NCI-H82 (cell line): ENCODE measurements at regions not wholly inside any gene's neighbourhood (a gene's known extent, or its start where the extent isn't known, plus 50 kb on each side); places are given as distances from the start of the nearest gene placed in this dataset.
"Not testable (repeated sequence)": the region's sequence is repeated elsewhere in the genome, so short reads cannot be mapped to it uniquely, and the experiment has no call there.

ENCODE experiments used
- DNase-seq: peaks from one replicate; lab custom pipeline; 2025; lab: John Stamatoyannopoulos, UW

DNA sequence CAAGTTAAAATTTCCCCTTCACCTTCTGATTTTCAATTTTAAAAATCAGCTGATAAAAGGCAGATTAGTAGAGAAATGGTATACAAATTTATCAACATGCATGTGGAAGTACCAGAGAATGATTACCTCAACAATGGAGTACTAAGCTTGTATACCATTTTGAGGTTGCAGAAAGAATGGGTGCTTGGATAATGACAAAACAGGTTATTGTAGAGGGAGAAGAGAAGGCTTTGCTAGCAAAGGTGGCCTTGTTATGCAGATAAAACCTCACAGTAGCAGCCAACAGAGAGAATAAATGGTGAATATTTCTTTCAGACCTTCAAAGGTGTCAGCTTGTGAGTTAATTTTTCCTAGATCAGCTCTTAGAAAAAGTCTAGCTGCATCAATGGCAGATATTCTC lies 1174.9 kb upstream of the ADGRL4 start:
- DNase-seq, result no peak

DNA sequence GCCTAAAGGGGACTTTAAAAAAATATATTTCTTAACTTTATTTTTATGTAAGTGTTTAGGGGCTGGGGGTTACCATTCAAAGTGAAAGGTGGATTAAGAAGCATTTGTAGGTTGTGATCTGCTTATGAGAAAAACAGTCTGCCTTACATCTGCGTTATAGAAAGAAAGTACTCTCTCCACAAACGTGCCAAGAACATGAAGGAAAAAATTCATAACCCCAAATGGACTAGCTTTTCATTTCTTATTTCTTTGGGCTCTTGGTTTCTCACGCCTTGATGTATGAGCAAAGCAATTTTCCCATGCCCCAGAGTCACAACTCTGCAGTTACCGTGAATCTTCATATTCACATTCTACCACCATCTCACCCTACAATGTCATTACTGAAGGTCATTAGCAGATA lies 1165.1 kb upstream of the ADGRL4 start:
- peak; percentile 11 for DNase-seq

DNA sequence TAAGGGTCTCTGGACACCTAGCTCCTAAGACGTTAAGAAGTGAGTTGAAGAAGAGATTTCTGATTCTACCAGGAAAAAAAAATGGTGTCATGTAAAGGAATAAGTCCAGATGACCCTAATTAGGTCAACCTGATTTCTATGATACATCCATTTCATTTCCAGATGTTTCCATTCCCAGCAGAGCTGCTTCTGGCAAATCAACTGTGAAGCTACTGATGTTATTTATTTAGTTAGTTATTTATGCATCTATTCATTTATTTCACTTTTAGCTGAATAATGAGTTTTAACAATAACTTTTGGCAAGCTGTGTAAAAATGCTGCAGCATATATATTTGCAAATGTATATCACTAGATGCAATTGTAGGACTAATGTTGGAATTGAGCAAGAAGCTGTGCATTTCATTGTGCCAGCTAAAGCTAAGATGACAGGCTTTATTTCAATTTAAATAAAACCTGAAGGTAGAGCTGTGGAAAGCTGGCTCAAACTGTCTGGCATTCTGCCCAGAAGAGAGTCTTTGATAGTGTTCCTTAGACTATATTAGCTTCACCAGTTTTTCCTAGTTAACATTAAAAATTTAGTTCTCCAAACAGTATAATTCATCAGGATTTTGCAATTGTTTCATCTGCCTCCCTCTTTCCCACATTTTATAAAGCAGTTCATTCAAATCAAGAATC lies 1164.4 kb upstream of the ADGRL4 start:
- DNase-seq, result peak; percentile 73

DNA sequence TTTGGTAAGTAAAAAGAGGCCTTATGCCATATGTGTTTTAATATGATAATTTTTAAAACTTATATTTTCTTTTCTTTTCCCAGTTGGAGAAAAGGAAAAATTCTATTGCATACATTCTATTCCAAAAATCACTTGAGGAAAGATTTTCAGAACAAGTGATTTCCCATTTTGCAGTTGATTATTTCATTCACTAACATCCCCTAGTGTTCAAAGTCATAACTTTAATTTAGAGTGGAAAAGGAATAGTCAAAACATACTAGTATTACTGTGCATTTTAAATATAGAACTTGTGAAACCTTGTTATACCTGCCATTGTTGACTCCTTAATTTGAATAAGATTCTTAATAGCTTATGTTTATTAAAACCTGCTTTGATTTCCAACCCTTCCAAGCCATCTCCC lies 1157.6 kb upstream of the ADGRL4 start:
- DNase-seq, result no peak

DNA sequence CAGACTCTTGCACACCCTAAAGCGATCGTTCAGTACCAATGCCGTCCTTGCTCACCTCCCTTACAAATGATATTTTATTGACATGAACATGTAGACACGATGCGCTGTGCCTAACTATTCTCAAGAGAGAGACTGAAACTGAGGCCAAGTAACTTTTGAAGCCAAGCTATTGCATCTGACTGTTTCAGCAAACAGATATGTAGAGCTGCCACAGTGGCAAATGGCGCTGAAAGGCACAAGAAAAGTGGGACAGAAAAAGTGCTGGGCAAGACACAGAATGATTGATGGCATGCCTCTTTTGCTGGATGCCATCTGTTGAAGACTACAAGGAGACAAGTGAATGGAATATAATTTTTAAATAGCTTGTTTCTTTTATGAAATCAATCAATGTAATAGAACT lies 1157.2 kb upstream of the ADGRL4 start:
- DNase-seq, result no peak

DNA sequence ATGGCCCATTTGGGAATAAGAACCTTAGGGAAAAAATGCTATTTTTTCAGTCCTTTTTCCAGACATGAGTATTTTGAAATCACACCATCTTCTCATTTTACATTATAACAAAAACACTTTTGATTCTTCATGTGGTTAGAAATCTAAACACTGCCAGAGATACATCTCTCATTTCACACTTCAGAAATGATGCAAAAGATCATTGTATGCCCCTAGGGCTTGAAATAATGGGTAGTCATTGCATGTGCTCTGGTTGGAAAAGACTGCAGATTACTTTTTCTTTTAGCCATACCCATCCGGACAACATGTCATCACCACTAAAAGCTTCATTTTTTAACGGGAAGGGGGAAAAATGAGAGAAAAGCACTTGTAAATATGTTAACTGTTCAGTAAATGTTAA lies 1152.2 kb upstream of the ADGRL4 start:
- no peak for DNase-seq

DNA sequence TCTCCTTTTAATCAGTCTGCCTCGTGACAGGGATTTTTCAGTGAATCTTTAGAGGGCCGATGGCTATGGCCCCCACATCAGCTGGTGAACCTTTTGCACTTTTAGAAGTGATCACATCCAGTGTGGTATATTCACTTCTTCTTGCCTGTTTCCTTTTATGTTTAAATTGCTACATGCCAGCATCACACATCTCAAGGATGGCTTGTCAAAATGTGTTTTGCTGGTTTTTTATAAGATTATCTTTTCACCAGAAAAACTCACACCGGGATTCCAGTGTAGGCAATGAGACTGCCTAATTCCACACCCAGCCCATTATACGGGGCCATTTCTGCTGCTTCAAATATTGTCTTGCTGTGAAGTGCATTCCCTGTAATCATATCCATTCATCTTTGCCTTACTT lies 1151.7 kb upstream of the ADGRL4 start:
- no peak for DNase-seq

DNA sequence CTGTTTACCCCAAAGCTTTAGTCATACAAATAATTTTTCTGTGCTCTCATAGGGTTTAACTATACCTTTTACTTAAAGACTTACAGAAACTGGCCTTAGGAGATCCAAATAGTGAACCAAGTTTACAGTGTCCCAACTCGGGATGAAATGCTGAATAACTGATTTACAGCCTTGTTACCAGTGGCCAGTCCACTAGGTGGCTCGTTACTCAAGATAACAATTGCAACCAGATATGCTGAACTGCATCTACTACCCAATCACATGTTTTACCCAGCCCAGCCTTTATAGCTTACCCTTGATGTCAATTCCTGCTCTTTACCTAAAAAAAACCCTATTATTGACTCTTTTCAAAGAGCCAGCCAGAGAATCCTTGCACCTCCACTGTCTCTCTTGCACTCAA lies 1148.8 kb upstream of the ADGRL4 start:
- DNase-seq, result peak; percentile 32

DNA sequence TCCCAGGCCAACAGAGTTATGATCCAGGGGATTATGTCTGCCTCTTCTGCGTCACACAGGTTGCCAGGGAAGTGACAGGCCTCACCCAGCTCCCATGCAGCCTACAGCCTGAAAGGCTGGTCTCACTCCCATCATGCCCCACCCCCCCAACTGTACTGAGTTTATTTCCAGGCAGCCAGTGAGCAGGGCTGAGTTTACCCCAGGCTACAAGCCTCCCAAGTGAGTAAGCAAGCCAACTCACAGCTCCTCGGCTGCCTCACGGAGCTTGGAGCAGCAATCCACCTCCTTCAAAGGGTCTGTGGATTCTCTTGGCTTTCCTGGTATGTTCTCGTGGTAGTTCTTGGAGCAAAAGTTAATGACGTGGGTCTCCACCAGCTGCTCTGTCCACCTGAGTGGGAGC lies 1147.6 kb upstream of the ADGRL4 start:
- no peak for DNase-seq

DNA sequence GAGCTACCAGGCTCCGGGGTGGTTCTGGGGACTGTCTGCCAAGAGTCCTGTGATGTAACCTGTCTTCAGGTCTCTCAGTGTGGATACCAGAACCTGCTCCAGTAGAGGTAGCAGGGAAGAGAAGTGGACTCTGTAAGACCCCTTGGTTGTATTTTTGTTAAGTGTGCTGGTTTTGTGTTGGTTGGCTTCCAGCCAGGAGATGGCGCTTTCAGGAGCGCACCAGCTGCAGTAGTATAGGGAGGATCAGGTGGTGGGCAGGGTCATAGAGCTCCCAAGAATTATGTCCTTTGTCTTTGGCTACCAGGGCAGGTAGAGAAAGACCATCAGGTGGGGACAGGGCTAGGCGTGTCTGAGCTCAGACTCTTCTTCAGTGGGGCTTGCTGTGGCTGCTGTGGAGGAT lies 1147.2 kb upstream of the ADGRL4 start:
- DNase-seq, result no peak

DNA sequence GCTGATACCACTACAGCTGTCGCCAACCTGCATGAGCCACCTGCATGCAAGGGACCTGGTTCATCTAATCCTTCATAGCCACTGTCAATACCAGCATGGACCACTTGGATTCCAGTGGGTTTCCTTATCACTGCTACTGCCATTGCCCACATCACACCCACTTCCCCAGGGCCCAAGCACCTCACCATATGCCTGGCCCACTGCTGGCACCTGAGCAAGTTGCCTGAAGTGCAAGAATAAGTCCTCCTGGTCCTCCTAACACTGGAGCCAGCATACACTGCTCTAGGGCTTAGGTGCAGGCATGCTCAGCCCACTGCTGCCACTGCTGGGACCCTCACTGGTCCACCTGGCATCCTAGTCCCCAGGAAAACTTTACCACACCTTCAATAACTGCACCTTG lies 1136.8 kb upstream of the ADGRL4 start:
- no peak for DNase-seq

DNA sequence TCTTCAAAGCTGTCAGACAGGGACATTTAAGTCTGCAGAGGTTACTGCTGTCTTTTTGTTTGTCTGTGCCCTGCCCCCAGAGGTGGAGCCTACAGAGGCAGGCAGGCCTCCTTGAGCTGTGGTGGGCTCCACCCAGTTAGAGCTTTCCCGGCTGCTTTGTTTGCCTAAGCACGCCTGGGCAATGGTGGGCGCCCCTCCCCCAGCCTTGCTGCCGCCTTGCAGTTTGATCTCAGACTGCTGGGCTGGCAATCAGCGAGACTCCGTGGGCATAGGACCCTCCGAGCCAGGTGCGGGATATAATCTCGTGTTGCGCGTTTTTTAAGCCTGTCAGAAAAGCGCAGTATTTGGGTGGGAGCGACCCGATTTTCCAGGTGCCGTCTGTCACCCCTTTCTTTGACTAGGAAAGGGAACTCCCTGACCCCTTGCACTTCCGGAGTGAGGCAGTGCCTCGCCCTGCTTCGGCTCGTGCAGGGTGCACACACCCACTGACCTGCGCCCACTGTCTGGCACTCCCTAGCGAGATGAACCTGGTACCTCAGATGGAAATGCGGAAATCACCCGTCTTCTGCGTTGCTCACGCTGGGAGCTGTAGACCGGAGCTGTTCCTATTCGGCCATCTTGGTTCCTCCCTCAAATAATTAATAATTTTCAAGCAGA lies 1131.5 kb upstream of the ADGRL4 start:
- DNase-seq, result not testable (repeated sequence)

DNA sequence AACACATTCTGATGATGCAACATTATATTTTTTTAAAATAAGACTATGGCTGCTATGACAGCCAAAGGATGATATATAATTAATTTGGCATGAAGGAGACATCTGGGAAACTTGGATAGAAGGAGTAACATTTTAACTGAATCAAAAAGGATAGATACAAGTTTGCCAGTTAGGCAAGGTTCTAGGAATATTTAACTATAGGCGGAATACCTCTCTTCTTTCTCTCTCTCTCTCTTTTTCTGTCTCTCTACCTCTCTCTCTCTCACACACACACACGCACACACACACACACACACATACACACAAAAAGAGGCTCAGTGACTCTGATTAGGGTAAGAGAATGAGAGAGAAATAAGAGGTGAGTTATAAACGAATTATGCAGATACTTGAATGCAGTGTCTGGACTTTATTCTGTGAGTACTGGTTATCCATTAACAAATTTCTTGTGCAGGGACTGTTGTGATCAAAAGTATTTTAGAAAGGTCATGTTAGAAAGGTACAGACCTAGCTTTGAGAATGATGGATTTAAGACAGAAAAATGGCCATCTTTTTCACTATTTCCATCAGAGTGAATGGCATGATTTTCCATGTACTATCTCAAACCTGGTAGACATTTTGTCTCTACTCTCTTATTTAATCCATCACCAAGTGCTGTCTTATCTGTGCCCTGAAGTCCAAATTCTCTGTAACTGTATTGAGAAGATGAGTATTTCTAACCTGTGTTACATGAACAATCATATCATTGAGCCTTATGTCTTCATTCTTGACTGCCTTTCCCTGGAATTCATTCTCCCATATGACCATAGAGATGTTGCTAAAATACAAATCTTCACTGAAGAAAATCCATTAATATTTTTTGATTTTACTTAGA lies 1106.9 kb upstream of the ADGRL4 start:
- no peak for DNase-seq

DNA sequence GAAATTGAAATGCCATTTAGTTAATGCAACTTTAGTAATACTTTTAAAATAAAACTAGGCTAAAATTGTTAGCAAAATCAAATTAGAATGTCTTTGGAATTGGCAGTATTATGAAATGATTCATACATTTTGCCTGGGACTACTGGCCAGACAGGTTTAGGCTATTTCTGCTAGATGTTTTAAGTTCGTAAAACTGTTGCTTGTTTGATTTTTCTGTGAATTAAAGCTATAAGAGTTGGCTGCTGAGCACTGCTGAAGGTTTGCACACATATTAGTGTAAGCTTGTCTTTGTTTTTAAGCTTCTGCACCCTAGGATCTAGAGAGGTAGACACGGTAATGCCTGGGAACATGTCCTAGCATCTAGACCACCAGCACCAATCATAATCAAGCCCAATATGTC lies 1094.6 kb upstream of the ADGRL4 start:
- no peak for DNase-seq

DNA sequence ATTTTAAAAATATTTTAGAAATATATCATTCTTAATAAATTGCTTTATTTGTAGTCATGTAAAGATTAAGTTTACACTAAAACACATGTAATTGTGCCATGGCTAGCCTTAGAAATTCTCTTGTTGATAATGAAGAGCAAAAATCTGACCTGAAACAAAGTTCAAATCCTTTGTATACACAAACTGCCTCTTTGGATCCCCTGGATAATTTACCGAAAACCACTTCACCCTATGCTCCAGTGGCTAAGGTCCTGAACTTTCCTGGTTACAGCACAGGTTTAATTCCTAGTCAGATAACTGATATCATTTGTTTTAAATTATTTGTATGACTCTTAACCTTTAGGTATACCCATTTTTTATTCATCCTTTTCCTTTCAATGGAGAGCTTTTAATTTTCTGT lies 1093.2 kb upstream of the ADGRL4 start:
- no peak for DNase-seq

DNA sequence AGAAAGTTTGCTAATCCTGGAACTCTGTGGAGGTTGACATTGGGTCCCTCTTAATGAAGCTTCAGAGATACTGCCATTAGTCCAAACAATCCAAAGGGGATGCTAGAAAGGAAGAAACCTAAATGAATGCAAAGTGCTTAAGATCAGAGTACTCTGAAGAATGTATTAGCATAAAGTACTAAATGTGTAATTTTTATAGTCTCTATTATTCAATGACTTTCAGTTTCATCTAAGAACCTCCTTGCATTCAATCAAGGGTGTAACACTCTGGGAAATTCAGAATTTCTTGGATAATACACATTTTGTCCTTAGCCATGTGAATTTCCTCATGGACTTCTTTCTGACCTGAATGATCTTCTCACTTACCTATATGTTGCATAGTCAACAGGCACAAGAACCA lies 1078.5 kb upstream of the ADGRL4 start:
- DNase-seq, result no peak

DNA sequence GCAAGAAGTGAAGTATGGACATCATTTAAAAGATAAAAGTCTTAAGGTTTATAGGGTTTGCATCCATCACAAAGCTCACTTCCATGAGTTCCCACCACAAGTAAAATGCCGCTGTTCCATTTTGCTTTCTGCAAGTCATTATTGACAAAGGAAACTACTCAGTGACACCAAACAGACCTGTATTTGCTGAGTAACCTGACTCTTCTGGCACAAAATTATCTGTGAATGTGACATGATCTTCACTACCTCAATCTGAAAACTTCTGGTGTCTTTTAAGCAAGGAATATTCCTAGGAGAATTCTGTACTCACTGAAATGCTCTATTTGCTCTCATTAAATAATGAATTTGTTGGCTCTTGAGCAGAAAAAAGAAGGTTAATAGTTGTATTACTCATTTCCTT lies 1077.4 kb upstream of the ADGRL4 start:
- no peak for DNase-seq

DNA sequence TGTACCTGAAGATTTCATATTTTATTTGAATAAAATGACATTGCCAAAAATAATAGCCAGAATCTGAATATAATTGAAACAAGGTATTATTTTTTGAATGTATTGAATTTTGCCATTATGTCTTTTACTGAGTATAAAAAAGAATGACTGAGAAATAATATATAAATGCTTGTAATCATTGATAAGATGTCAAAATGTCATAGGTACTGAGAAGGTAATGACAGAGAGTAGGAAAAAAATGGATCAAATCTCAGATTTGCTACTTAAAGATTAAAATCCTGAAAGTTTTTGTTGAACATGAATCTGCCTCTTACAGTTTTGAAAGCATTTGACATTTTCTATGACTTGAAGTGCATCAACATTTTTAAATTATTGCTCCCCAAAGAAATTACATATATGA lies 1069.9 kb upstream of the ADGRL4 start:
- no peak for DNase-seq

DNA sequence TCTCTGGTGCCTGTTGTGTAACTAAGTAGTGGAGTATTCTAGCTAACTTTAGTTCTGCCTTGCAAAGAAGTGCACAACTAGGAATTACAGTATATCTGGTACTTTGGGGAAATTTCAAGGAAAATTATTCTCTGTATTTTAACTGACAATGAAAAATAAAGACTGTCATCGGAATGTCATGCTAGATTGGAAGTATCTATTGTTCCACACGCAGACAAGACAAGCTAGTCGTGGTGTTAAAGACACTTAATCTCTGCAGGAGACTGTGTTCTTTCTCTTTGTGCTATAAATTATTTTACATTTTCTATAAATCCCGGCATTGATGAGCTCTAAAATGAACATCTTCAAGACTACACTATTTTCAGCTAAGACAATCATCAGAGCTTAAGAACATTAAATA lies 1068.8 kb upstream of the ADGRL4 start:
- DNase-seq, result no peak

DNA sequence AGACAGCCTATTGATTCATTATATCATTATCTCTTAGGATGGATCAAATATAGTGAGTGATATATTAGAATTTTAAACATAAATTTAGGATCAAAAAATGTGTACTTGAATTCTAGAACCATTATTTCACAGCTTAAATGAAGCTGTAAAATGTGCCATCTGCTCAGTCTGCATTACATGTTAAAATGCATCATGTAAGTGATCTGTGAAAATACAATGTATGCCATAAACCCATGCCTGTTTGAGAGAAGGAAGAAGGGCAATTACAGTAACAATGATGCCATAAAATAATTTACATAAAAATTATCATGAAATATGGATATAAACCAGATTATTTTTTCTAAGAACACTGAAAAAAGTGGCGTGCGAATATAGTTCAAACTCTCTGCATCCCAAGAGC lies 1066.0 kb upstream of the ADGRL4 start:
- DNase-seq, result no peak

DNA sequence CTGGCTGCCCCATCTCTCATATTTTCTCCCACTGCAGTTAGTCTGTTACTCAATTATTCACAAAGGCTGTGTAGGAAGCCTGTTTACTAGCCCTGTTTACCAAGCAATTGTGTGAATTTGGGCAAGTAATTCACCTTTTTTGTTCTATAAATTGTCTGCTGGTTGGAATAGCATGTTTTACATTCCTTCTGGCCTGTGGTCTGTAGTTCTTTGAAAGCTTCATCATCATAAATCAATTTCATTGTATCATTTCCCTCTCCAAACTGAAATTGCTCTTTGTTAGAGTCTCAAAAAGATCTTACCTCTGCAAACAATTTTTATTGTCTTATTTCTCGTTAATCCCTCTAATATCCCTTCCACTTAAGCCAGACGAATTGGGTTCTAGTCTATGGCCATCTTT lies 1059.5 kb upstream of the ADGRL4 start:
- DNase-seq, result peak; percentile 36

DNA sequence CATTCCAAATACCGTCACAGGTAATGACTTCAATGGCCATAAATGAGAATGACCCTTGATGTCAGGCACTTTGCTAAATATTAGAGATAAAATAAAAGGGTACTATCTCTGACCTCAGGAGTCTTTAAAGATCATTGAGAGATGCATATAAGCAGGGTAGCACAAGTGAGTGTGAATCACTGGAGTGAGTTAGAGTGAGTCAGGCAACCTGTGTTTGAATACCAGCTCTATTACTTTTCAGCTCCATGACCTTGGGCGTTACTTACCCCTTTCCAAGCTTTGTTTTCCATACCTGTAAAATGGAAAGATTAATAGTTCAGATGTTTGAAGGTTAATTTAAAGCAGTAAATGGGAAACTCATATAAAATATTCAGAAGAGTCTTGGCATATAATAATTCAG lies 1058.0 kb upstream of the ADGRL4 start:
- DNase-seq, result no peak

DNA sequence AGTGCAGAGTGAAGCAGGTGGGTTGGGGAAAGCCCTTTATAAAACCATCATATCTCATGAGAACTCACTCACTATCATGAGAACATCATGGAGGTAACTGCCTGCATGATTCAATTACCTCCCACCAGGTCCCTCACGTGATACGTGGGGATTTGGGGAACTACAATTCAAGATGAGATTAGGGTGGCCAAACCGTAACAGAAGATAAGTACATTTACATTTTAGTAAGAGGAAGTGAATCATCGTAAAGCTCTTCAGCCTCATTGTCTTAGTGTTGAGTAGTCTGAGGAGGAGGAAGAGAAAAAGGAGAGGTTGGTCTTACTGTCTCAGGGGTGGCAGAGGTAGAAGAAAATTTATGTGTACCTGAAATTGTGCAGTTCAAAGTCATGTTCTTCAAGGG lies 1053.4 kb upstream of the ADGRL4 start:
- no peak for DNase-seq
